Testis (tissue), 2 donors: ENCODE measurements at regions not wholly inside any gene's neighbourhood (a gene's known extent, or its start where the extent isn't known, plus 50 kb on each side); places are given as distances from the start of the nearest gene placed in this dataset.
A peak's percentile ranks its signal among the peaks of the same experiment; 100 is the strongest.

Source experiments
- DNase-seq: peaks from one replicate; pipeline ENCODE4 v3.0.0-alpha.2; 2019
- H3K27ac ChIP-seq, 2 donors: fragments of 200-600 bp; sonication (generic); one replicate each; pipeline ENCODE4 v1.5.1; 2019
- H3K27me3 ChIP-seq: fragments of 200-600 bp; sonication (generic); one replicate; pipeline ENCODE4 v1.5.1; 2019
- H3K36me3 ChIP-seq: fragments of 200-600 bp; sonication (generic); one replicate; pipeline ENCODE4 v1.5.1; 2017; ENCODE audit warnings: low read depth; ENCODE audit errors: missing control alignments
- H3K4me1 ChIP-seq: fragments of 200-600 bp; sonication (generic); one replicate; pipeline ENCODE4 v1.5.1; 2019
- H3K4me3 ChIP-seq, 2 donors: fragments of 200-600 bp; sonication (generic); one replicate each; pipeline ENCODE4 v1.5.1; 2017 to 2019
- H3K9me3 ChIP-seq: fragments of 200-600 bp; sonication (generic); one replicate; pipeline ENCODE4 v1.5.1; 2017
- POLR2A ChIP-seq: fragments of 450-650 bp; IDR thresholded peaks from one replicate; pipeline ENCODE4 v1.6.1; 2017; ENCODE audit warnings: antibody characterized with exemption, mild to moderate bottlenecking, moderate library complexity
- whole genome bisulfite sequencing, 2 donors: methylation state at CpG; one replicate each; pipeline ENCODE4 v1.1.5; 2018; 5-methylcytosine and 5-hydroxymethylcytosine counted together
- intact Hi-C: fragments of 100-400 bp; cut with DNase I; formaldehyde crosslinking; loops from one replicate; pipeline ENCODE4 v1.15.1; 2023; ENCODE audit warnings: low total_unique reads
- TF ChIP-seq, protein P1 (sequence below), 3 experiments: fragments of 450-650 bp in 2 of 3; fragments of 200-600 bp in 1 of 3; sonication (generic) in 1 of 3; IDR thresholded peaks; one replicate each; pipeline ENCODE4 v1.5.1; 2016 to 2019; ENCODE audit warnings: antibody characterized with exemption in 3 of 3, mild to moderate bottlenecking in 2 of 3, moderate library complexity in 1 of 3

DNA sequence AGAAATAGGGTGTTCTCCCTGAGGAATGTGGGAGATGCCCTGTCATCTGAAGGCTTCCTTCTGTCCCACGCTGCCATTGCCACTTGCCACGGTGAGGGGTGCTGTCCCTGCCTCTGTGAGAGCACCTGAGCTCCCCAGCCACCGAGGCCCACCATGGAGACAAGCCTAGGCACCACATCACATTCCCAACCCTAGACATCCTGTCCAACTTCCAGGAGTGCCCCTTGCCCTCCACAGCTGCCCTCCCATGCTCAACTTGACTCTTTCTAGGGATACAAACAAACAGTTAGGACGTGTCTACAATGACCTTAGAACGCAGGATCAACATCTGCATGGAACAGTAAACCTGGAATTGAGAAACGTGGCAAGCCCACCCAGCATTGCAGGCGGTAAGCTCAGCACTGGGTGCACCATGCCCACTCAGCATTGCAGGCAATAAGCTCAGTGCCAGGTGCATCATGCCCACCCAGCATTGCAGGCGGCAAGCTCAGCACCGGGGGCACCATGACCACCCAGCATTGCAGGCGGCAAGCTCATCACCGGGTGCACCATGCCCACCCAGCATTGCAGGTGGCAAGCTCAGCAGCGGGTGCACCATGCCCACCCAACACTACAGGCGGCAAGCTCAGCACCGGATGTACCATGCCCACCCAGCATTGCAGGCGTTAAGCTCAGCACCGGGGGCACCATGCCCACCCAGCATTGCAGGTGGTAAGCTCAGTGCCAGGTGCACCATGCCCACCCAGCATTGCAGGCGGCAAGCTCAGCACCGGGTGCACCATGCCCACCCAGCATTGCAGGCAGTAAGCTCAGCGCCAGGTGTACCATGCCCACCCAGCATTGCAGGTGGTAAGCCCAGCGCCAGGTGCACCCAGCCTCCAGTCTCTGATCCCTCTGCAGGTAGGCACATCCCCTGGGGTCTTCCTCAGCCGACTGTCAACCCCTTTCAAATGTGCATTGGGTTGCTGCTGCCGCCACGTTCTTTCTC, 1463.9 kb downstream of the TBC1D22A start:
- H3K4me3 ChIP-seq = no peak overlapping the region
- no peak overlapping the region for H3K27ac ChIP-seq
- intact Hi-C loops = no loop called here
- H3K27me3 ChIP-seq = no peaks in the 10 kb centered on the region
- no peaks in the 10 kb centered on the region for H3K36me3 ChIP-seq
- TF ChIP-seq POLR2A = no peak
- TF ChIP-seq, protein P1, sequence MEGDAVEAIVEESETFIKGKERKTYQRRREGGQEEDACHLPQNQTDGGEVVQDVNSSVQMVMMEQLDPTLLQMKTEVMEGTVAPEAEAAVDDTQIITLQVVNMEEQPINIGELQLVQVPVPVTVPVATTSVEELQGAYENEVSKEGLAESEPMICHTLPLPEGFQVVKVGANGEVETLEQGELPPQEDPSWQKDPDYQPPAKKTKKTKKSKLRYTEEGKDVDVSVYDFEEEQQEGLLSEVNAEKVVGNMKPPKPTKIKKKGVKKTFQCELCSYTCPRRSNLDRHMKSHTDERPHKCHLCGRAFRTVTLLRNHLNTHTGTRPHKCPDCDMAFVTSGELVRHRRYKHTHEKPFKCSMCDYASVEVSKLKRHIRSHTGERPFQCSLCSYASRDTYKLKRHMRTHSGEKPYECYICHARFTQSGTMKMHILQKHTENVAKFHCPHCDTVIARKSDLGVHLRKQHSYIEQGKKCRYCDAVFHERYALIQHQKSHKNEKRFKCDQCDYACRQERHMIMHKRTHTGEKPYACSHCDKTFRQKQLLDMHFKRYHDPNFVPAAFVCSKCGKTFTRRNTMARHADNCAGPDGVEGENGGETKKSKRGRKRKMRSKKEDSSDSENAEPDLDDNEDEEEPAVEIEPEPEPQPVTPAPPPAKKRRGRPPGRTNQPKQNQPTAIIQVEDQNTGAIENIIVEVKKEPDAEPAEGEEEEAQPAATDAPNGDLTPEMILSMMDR (IDR thresholded peaks at IDR 0.05) = no peak
- no peaks in the 10 kb centered on the region for H3K4me1 ChIP-seq
- peak; percentile 0 for DNase-seq
- no peaks in the 10 kb centered on the region for H3K9me3 ChIP-seq
- WGBS, 2 donors = 89% methylated on average over 8 to 23 of the region's 23 CpGs

DNA sequence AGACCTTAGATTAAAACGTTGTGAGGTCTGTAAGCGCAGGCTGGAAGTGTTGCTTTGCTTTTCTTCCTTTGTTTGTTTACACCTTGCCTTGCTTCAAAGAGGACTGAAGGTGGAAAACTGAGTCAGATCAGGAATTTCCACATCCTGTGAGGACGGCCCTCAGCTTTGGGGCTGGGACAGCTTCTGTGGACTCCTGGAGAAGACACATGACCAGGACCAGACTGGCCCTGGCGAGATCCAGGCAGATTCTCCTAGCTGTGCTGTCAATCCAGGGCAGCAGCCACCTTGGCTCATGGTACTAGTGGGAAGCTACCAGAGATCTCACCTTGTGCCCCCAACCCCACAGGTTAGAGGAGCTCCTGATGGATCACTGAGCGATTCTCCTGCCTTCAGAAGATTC, 1461.9 kb downstream of the TBC1D22A start:
- intact Hi-C loops = no loop called here
- Histone ChIP-seq H3K9me3 (no peaks in the 10 kb centered on the region), H3K4me3 (no peak overlapping the region), H3K27ac (no peak overlapping the region), H3K36me3 (no peaks in the 10 kb centered on the region), H3K4me1 (no peaks in the 10 kb centered on the region), H3K27me3 (no peaks in the 10 kb centered on the region)
- WGBS, 2 donors = 59 to 60% methylated on average over 5 of the region's 5 CpGs
- DNase-seq = peak; percentile 11
- no peak for TF ChIP-seq POLR2A
- TF ChIP-seq, protein P1 (IDR thresholded peaks at IDR 0.05) = no peak

DNA sequence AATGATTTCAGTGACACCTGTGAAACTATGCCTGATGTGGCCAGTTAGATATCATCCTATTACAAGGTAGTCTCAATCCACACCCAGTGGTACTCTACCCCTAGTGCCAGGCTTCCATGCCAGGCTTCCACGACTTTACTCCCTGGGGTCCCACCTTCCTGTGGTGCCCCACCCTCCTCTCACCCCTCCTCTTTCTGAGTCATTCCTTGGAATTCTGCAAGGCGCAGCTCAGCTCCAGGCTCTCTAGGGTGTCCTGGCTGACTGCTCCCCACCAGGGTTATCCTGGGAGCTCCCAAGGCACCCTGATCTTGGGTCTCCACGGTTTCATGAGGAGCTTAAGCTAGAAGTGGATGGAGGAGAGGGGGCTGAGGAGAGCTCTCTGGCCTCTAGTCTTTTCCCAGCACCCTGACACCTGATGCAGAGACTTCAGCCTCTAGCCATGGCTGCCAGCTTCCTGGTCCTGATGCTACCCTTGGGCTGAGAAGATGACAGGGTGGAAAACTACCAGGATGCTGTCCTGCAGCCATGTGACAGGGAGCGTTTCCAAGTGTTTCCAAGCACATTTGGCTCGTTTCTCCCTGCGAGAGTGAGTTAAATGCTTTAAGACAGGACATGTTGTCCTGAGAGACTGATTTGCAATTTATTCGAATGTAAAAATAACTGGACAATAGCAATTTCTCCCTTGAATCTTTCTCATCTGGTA, 1461.2 kb downstream of the TBC1D22A start:
- intact Hi-C loops = no loop called here
- Histone ChIP-seq H3K27me3 (no peaks in the 10 kb centered on the region), H3K4me3 (no peak overlapping the region), H3K4me1 (no peaks in the 10 kb centered on the region), H3K9me3 (no peaks in the 10 kb centered on the region), H3K36me3 (no peaks in the 10 kb centered on the region), H3K27ac (no peak overlapping the region)
- 61 to 62% methylated on average over 7 of the region's 7 CpGs for WGBS, 2 donors
- no peak for TF ChIP-seq POLR2A
- TF ChIP-seq, protein P1 (IDR thresholded peaks at IDR 0.05) = no peak
- peak; percentile 31 for DNase-seq

DNA sequence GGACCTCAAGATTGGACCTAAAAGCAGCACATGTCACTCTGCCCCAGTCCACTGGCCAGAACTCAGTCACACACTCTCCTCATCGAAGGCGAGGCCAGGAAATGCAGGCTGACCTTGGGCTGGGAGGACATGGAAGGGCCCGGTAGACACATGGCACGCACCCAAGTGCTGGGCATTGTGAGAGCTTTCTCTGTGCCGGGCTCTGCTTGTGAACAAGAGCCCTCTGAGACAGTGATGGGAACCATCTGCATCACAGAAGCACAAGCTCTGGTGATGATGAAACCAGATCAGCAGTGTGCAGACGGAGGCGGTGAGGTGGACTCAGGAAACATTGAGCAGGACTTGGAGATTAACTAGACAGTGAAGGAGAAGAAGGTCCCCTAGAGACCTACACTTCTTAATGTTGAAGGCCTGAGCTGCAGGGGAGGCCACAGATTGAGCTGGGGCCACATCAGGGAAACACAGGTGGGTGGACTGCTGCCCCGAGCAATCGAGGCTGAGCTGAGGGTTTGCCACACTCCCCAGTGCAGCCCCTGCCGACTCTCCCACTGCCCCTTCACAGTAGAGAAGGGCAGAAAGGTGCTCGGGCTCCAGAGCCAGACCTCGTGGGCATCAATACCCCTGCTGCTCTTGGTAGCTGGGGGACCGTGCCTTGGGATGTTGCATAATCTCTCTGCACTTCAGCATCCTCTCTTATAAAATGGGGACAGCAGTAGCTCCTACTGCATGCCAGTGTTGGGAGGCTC, 1460.5 kb downstream of the TBC1D22A start:
- Histone ChIP-seq H3K4me1 (no peaks in the 10 kb centered on the region), H3K27me3 (no peaks in the 10 kb centered on the region), H3K4me3 (no peak overlapping the region), H3K9me3 (no peaks in the 10 kb centered on the region), H3K36me3 (no peaks in the 10 kb centered on the region), H3K27ac (no peak overlapping the region)
- peak; percentile 12 for DNase-seq
- intact Hi-C loops = no loop called here
- 87 to 88% methylated on average over 13 of the region's 13 CpGs for WGBS, 2 donors
- TF ChIP-seq POLR2A = no peak
- TF ChIP-seq, protein P1 (IDR thresholded peaks at IDR 0.05) = no peak
